WTC11 (cell line): ENCODE measurements at regions not wholly inside any gene's neighbourhood (a gene's known extent, or its start where the extent isn't known, plus 50 kb on each side); places are given as distances from the start of the nearest gene placed in this dataset.

ENCODE experiments used
- ATAC-seq: fragments of 200-7000 bp; cut with Tn5 transposase; 2 replicates; pipeline ENCODE4 v1.10.0; 2021; ENCODE audit warnings: mild to moderate bottlenecking, moderate library complexity
- CTCF ChIA-PET: fragments of 300-600 bp; sonication (Branson Sonifier 250); formaldehyde crosslinking; loops from one replicate; lab custom pipeline; 2021; ENCODE audit warnings: antibody characterized with exemption; lab: Charles Lee
- POLR2A ChIA-PET: fragments of 350-600 bp; sonication (Branson Sonifier 250); formaldehyde crosslinking; loops from one replicate; lab custom pipeline; 2021; ENCODE audit warnings: antibody characterized with exemption; lab: Charles Lee
- DNase-seq: peaks from one replicate; pipeline ENCODE4 v3.0.0; 2021; ENCODE audit warnings: low spot score
- H3K27ac Mint-ChIP-seq: 2 replicates; pipeline ENCODE4 v1.8.0; 2021; ENCODE audit warnings: mixed read lengths
- H3K27me3 Mint-ChIP-seq: 2 replicates; pipeline ENCODE4 v1.8.0; 2021; ENCODE audit warnings: low read depth, mild to moderate bottlenecking, moderate library complexity, mixed read lengths
- H3K36me3 Mint-ChIP-seq: 2 replicates; pipeline ENCODE4 v1.8.0; 2021; ENCODE audit warnings: mixed read lengths
- H3K4me1 Mint-ChIP-seq: 2 replicates; pipeline ENCODE4 v1.8.0; 2022; ENCODE audit warnings: mixed read lengths
- H3K4me3 Mint-ChIP-seq: 2 replicates; pipeline ENCODE4 v1.8.0; 2021; ENCODE audit warnings: mild to moderate bottlenecking, moderate library complexity, mixed read lengths
- H3K9me3 Mint-ChIP-seq: 2 replicates; pipeline ENCODE4 v1.8.0; 2021; ENCODE audit warnings: mixed read lengths
- FOXP1 ChIP-seq: sonication (generic); formaldehyde crosslinking; IDR thresholded peaks from 2 replicates; pipeline ENCODE4 v1.8.0; 2022; ENCODE audit warnings: missing genetic modification reagents, mild to moderate bottlenecking, moderate library complexity, borderline replicate concordance
- GABPB1 ChIP-seq: sonication (generic); formaldehyde crosslinking; IDR thresholded peaks from 2 replicates; pipeline ENCODE4 v1.8.1; 2023; ENCODE audit warnings: mild to moderate bottlenecking, missing genetic modification reagents
- JAZF1 ChIP-seq: fragments of 250-450 bp; sonication (Bioruptor Pico); IDR thresholded peaks from 2 replicates; pipeline ENCODE4 v1.9.0; 2021; ENCODE audit warnings: moderate library complexity, mild to moderate bottlenecking, inconsistent platforms
- NFATC4 ChIP-seq: fragments of 250-450 bp; sonication (Bioruptor Pico); IDR thresholded peaks from 2 replicates; pipeline ENCODE4 v1.9.0; 2021; ENCODE audit warnings: mild to moderate bottlenecking
- NR2C2 ChIP-seq: sonication (generic); formaldehyde crosslinking; IDR thresholded peaks from 2 replicates; pipeline ENCODE4 v1.8.0; 2022; ENCODE audit warnings: mild to moderate bottlenecking, missing genetic modification reagents
- RELA ChIP-seq: sonication (generic); formaldehyde crosslinking; IDR thresholded peaks from 2 replicates; pipeline ENCODE4 v1.8.1; 2022; ENCODE audit warnings: missing genetic modification reagents, mild to moderate bottlenecking, borderline replicate concordance
- TEAD1 ChIP-seq: sonication (generic); formaldehyde crosslinking; IDR thresholded peaks from 2 replicates; pipeline ENCODE4 v1.8.0; 2022; ENCODE audit warnings: mild to moderate bottlenecking, missing genetic modification reagents
- TP53 ChIP-seq: sonication (generic); formaldehyde crosslinking; IDR thresholded peaks from 2 replicates; pipeline ENCODE4 v1.8.1; 2023; ENCODE audit warnings: mild to moderate bottlenecking, missing genetic modification reagents
- ZNF317 ChIP-seq: sonication (generic); formaldehyde crosslinking; IDR thresholded peaks from 2 replicates; pipeline ENCODE4 v1.8.1; 2023; ENCODE audit warnings: low read depth, mild to moderate bottlenecking, moderate library complexity, missing genetic modification reagents, borderline replicate concordance
- TF ChIP-seq, protein P1 (sequence below): sonication (generic); formaldehyde crosslinking; IDR thresholded peaks from 2 replicates; pipeline ENCODE4 v1.8.1; 2023; ENCODE audit warnings: mild to moderate bottlenecking, missing genetic modification reagents, moderate library complexity
- TF ChIP-seq, protein P2 (sequence below): sonication (generic); formaldehyde crosslinking; IDR thresholded peaks from 2 replicates; pipeline ENCODE4 v1.8.1; 2022; ENCODE audit warnings: mild to moderate bottlenecking, missing genetic modification reagents, moderate library complexity, borderline replicate concordance
- TF ChIP-seq, protein P3 (sequence below): sonication (generic); formaldehyde crosslinking; IDR thresholded peaks from 2 replicates; pipeline ENCODE4 v1.8.0; 2023; ENCODE audit warnings: missing genetic modification reagents
- TF ChIP-seq, protein P4 (sequence below): sonication (generic); formaldehyde crosslinking; IDR thresholded peaks from 2 replicates; pipeline ENCODE4 v1.8.0; 2022; ENCODE audit warnings: missing genetic modification reagents
- TF ChIP-seq, protein P5 (sequence below): fragments of 250-450 bp; sonication (Bioruptor Pico); conservative IDR thresholded peaks from 2 replicates; pipeline ENCODE4 v1.9.0; 2021; ENCODE audit warnings: mild to moderate bottlenecking
- TF ChIP-seq, protein P6 (sequence below): sonication (generic); formaldehyde crosslinking; IDR thresholded peaks from 2 replicates; pipeline ENCODE4 v1.8.1; 2022; ENCODE audit warnings: mild to moderate bottlenecking, moderate library complexity, missing genetic modification reagents
- TF ChIP-seq, protein P7 (sequence below): fragments of 200-600 bp; IDR thresholded peaks from 2 replicates; pipeline ENCODE4 v1.8.0; 2022; ENCODE audit warnings: antibody characterized with exemption
- TF ChIP-seq, protein P8 (sequence below): sonication (generic); formaldehyde crosslinking; IDR thresholded peaks from 2 replicates; pipeline ENCODE4 v1.8.1; 2023; ENCODE audit warnings: mild to moderate bottlenecking, missing genetic modification reagents, moderate library complexity
- TF ChIP-seq, protein P9 (sequence below): sonication (generic); formaldehyde crosslinking; IDR thresholded peaks from 2 replicates; pipeline ENCODE4 v1.8.0; 2022; ENCODE audit warnings: mild to moderate bottlenecking, missing genetic modification reagents
- TF ChIP-seq, protein P10 (sequence below): sonication (generic); formaldehyde crosslinking; IDR thresholded peaks from 2 replicates; pipeline ENCODE4 v1.8.1; 2023; ENCODE audit warnings: mild to moderate bottlenecking, missing genetic modification reagents

DNA sequence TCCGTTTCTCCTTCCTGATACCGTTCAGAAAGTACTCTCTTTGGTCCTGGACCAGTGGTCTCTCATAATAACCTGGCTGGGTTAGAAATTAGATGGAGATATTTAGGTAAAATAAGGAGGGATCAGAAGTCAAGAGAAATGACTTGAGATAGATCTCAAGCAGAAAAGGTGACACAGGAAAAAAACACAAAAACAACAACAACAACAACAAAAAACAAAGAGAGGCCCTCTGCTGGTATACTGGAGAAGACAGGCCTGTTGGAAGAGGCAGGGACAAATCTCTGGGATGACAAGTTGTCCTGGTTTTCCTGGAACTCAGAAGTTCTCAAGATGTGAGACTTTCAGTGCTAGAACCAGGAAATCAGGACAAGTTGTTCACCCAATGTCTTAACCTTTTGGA is 430.5 kb downstream of the SHISA9 start:
- no peak for TF ChIP-seq RELA (CRISPR knock-in tag)
- TF ChIP-seq, protein P1, sequence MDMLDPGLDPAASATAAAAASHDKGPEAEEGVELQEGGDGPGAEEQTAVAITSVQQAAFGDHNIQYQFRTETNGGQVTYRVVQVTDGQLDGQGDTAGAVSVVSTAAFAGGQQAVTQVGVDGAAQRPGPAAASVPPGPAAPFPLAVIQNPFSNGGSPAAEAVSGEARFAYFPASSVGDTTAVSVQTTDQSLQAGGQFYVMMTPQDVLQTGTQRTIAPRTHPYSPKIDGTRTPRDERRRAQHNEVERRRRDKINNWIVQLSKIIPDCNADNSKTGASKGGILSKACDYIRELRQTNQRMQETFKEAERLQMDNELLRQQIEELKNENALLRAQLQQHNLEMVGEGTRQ (CRISPR knock-in tag), result no peak
- TF ChIP-seq, protein P2, sequence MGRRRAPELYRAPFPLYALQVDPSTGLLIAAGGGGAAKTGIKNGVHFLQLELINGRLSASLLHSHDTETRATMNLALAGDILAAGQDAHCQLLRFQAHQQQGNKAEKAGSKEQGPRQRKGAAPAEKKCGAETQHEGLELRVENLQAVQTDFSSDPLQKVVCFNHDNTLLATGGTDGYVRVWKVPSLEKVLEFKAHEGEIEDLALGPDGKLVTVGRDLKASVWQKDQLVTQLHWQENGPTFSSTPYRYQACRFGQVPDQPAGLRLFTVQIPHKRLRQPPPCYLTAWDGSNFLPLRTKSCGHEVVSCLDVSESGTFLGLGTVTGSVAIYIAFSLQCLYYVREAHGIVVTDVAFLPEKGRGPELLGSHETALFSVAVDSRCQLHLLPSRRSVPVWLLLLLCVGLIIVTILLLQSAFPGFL, result no peak
- TF ChIP-seq, protein P3, sequence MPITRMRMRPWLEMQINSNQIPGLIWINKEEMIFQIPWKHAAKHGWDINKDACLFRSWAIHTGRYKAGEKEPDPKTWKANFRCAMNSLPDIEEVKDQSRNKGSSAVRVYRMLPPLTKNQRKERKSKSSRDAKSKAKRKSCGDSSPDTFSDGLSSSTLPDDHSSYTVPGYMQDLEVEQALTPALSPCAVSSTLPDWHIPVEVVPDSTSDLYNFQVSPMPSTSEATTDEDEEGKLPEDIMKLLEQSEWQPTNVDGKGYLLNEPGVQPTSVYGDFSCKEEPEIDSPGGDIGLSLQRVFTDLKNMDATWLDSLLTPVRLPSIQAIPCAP (CRISPR knock-in tag), result no peak
- TF ChIP-seq, protein P4, sequence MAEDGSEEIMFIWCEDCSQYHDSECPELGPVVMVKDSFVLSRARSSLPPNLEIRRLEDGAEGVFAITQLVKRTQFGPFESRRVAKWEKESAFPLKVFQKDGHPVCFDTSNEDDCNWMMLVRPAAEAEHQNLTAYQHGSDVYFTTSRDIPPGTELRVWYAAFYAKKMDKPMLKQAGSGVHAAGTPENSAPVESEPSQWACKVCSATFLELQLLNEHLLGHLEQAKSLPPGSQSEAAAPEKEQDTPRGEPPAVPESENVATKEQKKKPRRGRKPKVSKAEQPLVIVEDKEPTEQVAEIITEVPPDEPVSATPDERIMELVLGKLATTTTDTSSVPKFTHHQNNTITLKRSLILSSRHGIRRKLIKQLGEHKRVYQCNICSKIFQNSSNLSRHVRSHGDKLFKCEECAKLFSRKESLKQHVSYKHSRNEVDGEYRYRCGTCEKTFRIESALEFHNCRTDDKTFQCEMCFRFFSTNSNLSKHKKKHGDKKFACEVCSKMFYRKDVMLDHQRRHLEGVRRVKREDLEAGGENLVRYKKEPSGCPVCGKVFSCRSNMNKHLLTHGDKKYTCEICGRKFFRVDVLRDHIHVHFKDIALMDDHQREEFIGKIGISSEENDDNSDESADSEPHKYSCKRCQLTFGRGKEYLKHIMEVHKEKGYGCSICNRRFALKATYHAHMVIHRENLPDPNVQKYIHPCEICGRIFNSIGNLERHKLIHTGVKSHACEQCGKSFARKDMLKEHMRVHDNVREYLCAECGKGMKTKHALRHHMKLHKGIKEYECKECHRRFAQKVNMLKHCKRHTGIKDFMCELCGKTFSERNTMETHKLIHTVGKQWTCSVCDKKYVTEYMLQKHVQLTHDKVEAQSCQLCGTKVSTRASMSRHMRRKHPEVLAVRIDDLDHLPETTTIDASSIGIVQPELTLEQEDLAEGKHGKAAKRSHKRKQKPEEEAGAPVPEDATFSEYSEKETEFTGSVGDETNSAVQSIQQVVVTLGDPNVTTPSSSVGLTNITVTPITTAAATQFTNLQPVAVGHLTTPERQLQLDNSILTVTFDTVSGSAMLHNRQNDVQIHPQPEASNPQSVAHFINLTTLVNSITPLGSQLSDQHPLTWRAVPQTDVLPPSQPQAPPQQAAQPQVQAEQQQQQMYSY (CRISPR knock-in tag), result no peak
- TF ChIP-seq, protein P5, sequence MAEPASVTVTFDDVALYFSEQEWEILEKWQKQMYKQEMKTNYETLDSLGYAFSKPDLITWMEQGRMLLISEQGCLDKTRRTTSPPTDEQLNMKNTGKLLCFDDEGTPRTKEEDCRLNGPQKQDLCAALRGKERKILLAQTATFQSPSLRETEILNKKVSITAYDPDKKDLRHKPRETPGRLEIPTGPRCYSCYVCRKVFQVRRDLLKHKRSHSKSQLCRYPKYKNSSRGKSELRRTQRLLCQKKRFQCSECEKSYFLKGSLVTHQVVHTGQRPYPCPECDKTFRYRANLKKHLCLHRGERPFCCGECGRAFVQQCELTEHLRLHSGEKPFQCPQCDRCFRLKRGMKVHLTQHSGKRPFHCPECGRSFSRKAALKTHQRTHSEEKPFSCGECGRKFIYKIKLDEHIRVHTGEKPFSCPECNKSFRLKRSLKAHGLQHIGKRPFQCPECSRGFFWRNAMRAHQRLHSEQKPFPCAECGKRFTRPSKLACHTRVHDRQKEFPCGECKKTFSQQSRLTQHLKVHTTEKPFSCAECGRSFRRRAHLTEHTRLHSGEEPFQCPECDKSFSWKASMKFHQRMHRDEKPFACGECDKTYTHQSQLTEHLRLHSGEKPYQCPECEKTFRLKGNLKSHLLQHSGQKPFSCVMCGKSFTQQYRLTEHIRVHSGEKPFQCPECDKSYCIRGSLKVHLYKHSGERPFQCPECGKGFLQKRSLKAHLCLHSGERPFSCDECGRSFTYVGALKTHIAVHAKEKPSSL, result no peak
- no peak for TF ChIP-seq TEAD1 (CRISPR knock-in tag)
- TF ChIP-seq FOXP1 (CRISPR knock-in tag), result no peak
- TF ChIP-seq, protein P6, sequence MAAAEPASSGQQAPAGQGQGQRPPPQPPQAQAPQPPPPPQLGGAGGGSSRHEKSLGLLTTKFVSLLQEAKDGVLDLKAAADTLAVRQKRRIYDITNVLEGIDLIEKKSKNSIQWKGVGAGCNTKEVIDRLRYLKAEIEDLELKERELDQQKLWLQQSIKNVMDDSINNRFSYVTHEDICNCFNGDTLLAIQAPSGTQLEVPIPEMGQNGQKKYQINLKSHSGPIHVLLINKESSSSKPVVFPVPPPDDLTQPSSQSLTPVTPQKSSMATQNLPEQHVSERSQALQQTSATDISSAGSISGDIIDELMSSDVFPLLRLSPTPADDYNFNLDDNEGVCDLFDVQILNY (CRISPR knock-in tag), result no peak
- TF ChIP-seq TP53 (CRISPR knock-in tag), result no peak
- TF ChIP-seq NR2C2 (CRISPR knock-in tag), result no peak
- no peak for TF ChIP-seq NFATC4 (CRISPR knock-in tag)
- no peak for TF ChIP-seq GABPB1 (CRISPR knock-in tag)
- TF ChIP-seq, protein P7, sequence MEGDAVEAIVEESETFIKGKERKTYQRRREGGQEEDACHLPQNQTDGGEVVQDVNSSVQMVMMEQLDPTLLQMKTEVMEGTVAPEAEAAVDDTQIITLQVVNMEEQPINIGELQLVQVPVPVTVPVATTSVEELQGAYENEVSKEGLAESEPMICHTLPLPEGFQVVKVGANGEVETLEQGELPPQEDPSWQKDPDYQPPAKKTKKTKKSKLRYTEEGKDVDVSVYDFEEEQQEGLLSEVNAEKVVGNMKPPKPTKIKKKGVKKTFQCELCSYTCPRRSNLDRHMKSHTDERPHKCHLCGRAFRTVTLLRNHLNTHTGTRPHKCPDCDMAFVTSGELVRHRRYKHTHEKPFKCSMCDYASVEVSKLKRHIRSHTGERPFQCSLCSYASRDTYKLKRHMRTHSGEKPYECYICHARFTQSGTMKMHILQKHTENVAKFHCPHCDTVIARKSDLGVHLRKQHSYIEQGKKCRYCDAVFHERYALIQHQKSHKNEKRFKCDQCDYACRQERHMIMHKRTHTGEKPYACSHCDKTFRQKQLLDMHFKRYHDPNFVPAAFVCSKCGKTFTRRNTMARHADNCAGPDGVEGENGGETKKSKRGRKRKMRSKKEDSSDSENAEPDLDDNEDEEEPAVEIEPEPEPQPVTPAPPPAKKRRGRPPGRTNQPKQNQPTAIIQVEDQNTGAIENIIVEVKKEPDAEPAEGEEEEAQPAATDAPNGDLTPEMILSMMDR, result no peak
- TF ChIP-seq, protein P8, sequence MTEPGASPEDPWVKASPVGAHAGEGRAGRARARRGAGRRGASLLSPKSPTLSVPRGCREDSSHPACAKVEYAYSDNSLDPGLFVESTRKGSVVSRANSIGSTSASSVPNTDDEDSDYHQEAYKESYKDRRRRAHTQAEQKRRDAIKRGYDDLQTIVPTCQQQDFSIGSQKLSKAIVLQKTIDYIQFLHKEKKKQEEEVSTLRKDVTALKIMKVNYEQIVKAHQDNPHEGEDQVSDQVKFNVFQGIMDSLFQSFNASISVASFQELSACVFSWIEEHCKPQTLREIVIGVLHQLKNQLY (CRISPR knock-in tag), result no peak
- no peak for TF ChIP-seq JAZF1
- no peak for TF ChIP-seq ZNF317
- TF ChIP-seq, protein P9, sequence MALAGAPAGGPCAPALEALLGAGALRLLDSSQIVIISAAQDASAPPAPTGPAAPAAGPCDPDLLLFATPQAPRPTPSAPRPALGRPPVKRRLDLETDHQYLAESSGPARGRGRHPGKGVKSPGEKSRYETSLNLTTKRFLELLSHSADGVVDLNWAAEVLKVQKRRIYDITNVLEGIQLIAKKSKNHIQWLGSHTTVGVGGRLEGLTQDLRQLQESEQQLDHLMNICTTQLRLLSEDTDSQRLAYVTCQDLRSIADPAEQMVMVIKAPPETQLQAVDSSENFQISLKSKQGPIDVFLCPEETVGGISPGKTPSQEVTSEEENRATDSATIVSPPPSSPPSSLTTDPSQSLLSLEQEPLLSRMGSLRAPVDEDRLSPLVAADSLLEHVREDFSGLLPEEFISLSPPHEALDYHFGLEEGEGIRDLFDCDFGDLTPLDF (CRISPR knock-in tag), result no peak
- TF ChIP-seq, protein P10, sequence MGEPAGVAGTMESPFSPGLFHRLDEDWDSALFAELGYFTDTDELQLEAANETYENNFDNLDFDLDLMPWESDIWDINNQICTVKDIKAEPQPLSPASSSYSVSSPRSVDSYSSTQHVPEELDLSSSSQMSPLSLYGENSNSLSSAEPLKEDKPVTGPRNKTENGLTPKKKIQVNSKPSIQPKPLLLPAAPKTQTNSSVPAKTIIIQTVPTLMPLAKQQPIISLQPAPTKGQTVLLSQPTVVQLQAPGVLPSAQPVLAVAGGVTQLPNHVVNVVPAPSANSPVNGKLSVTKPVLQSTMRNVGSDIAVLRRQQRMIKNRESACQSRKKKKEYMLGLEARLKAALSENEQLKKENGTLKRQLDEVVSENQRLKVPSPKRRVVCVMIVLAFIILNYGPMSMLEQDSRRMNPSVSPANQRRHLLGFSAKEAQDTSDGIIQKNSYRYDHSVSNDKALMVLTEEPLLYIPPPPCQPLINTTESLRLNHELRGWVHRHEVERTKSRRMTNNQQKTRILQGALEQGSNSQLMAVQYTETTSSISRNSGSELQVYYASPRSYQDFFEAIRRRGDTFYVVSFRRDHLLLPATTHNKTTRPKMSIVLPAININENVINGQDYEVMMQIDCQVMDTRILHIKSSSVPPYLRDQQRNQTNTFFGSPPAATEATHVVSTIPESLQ, result no peak
- CTCF ChIA-PET, result no interaction called here
- no peak overlapping the region; the same call in 1 of the 2 replicates for H3K4me3 Mint-ChIP-seq
- H3K4me1 Mint-ChIP-seq, result peaks cover 44% of the 10 kb centered on the region
- H3K36me3 Mint-ChIP-seq, result peaks cover 14% of the 10 kb centered on the region
- ATAC-seq, result no peak
- no peaks in the 10 kb centered on the region; the same call in 1 of the 2 replicates for H3K27me3 Mint-ChIP-seq
- DNase-seq, result no peak
- H3K9me3 Mint-ChIP-seq, result peaks cover 31% of the 10 kb centered on the region
- peak overlapping the region; percentile 62 for H3K27ac Mint-ChIP-seq
- POLR2A ChIA-PET, result no interaction called here
